Stomach (tissue), 4 donors: ENCODE measurements at regions not wholly inside any gene's neighbourhood (a gene's known extent, or its start where the extent isn't known, plus 50 kb on each side); places are given as distances from the start of the nearest gene placed in this dataset.

Experiments
- EP300 ChIP-seq: sonication (generic); formaldehyde crosslinking; IDR thresholded peaks from one replicate; pipeline ENCODE4 v1.6.1; 2017; ENCODE audit warnings: antibody characterized with exemption
- POLR2A ChIP-seq, 4 donors: fragments of 450-650 bp; IDR thresholded peaks; one replicate each; pipeline ENCODE4 v1.6.1; 2016; ENCODE audit warnings: antibody characterized with exemption in 4 of 4, control low read depth in 2 of 4, mild to moderate bottlenecking in 1 of 4, moderate library complexity in 1 of 4
- POLR2AphosphoS5 ChIP-seq, 3 donors: sonication (generic); formaldehyde crosslinking; IDR thresholded peaks; one replicate each; pipeline ENCODE4 v1.6.1; 2016; ENCODE audit warnings: antibody characterized with exemption in 3 of 3
- TF ChIP-seq, protein P1 (sequence below), 7 experiments: fragments of 450-650 bp in 4 of 7; fragments of 200-600 bp in 3 of 7; sonication (generic) in 3 of 7; IDR thresholded peaks; one replicate each; pipeline ENCODE4 v1.5.1; 2016 to 2019; ENCODE audit warnings: antibody characterized with exemption in 7 of 7, control low read depth in 2 of 7, mild to moderate bottlenecking in 1 of 7

DNA sequence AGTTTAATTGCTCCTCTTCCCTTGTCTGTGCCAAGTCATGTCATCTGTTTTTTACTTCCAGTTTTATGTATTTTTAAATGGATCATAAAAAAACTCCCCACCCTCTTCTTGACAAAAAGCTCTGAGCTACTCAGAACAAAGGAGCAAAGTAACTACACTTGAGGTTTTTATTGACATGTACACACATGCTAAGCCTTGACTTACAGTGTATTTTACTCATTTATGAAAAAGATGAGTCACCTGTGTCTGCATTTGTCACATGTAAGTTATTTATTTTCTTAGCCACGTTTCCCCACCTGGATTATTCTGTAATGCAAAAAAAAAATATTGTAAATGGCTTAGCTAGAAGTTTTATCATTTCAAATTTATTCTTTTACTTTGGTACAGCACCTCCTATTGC, 628.8 kb upstream of the SLC35B3 start:
- TF ChIP-seq POLR2AphosphoS5 (IDR thresholded peaks at IDR 0.05): no peak
- no peak for TF ChIP-seq EP300
- TF ChIP-seq, protein P1, sequence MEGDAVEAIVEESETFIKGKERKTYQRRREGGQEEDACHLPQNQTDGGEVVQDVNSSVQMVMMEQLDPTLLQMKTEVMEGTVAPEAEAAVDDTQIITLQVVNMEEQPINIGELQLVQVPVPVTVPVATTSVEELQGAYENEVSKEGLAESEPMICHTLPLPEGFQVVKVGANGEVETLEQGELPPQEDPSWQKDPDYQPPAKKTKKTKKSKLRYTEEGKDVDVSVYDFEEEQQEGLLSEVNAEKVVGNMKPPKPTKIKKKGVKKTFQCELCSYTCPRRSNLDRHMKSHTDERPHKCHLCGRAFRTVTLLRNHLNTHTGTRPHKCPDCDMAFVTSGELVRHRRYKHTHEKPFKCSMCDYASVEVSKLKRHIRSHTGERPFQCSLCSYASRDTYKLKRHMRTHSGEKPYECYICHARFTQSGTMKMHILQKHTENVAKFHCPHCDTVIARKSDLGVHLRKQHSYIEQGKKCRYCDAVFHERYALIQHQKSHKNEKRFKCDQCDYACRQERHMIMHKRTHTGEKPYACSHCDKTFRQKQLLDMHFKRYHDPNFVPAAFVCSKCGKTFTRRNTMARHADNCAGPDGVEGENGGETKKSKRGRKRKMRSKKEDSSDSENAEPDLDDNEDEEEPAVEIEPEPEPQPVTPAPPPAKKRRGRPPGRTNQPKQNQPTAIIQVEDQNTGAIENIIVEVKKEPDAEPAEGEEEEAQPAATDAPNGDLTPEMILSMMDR (IDR thresholded peaks at IDR 0.05): no peak
- TF ChIP-seq POLR2A (IDR thresholded peaks at IDR 0.05): no peak
